Ramos (cell line): ENCODE measurements at regions not wholly inside any gene's neighbourhood (a gene's known extent, or its start where the extent isn't known, plus 50 kb on each side); places are given as distances from the start of the nearest gene placed in this dataset.

Experiments
- in situ Hi-C: fragments of 300-500 bp; cut with MboI; formaldehyde crosslinking; loops from one replicate; pipeline ENCODE4 v1.14.3; 2022; ENCODE audit warnings: low sequenced_read_pairs; ENCODE audit not compliant: unreplicated experiment

DNA sequence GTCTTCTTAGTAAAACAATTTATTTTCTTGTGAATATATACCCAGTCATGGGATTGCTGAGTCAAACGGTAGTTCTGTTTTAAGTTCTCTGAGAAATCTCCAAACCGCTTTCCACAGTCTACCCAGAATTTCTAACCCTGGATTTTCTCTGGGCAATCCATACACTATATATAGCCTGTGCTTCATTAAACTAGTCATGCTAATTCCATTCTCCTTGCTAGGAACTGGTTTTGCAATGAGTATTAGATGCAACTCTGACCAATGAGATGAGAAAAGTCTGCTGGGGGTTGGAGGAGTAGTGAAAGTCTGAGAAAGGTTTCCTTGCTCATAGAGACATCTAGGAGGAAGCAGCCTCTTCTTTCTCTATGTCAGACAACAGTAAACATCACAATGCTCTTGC lies 196.1 kb upstream of the CDKN3 start:
- in situ Hi-C loops = no loop called here

DNA sequence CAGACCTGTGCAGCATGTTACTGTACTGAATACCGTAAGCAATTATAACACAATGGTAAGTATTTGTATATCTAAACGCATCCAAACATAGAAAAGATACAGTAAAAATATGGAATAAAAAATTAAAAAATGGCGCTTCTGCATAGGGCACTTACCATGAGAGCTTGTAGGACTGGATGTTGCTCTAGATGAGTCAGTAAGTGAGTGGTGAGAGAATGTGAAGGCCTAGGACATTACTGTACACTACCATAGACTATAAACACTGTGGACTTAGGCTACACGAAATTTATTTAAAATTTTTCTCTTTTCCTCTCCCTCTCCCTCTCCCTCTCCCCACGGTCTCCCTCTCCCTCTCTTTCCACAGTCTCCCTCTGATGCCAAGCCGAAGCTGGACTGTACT lies 194.5 kb upstream of the CDKN3 start:
- in situ Hi-C loops = no loop called here

DNA sequence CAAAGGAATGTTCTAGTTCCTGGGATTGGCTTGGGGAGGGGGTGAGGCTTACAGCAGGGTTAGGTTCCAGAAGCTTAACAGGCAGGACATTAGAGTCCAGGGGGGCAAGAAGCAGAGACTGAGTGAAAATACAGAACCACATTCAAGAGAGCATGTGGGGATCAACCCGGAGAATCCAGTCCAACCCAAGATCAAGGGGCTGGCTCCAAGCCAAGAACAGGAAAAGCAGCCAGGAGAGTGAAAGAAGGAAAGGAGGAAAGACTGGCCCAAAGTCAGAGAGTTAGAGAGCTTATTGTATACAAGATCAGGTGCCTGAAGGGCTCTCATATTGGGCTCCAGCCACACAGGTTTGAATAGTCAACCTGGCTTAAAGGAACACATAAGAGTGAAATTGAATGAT lies 190.3 kb upstream of the CDKN3 start:
- in situ Hi-C loops = no loop called here

DNA sequence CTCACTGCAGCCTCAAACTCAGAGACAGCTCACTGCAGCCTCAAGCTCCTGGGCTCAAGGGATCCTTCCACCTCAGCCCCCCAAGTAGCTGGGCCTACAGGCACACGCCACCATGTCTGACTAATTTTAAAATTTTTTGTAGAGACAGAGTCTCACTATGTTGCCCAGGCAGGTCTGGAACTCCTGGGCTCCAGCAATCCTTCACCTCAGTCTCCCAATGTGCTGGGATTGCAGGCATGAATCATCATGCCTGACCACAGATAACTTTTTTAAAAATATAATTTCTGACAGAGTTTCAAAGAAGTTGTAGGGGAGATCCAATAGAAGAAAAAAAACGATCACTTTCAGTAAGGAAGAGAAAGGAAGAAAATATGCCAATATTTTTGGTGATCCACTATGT lies 189.7 kb upstream of the CDKN3 start:
- in situ Hi-C loops = no loop called here

DNA sequence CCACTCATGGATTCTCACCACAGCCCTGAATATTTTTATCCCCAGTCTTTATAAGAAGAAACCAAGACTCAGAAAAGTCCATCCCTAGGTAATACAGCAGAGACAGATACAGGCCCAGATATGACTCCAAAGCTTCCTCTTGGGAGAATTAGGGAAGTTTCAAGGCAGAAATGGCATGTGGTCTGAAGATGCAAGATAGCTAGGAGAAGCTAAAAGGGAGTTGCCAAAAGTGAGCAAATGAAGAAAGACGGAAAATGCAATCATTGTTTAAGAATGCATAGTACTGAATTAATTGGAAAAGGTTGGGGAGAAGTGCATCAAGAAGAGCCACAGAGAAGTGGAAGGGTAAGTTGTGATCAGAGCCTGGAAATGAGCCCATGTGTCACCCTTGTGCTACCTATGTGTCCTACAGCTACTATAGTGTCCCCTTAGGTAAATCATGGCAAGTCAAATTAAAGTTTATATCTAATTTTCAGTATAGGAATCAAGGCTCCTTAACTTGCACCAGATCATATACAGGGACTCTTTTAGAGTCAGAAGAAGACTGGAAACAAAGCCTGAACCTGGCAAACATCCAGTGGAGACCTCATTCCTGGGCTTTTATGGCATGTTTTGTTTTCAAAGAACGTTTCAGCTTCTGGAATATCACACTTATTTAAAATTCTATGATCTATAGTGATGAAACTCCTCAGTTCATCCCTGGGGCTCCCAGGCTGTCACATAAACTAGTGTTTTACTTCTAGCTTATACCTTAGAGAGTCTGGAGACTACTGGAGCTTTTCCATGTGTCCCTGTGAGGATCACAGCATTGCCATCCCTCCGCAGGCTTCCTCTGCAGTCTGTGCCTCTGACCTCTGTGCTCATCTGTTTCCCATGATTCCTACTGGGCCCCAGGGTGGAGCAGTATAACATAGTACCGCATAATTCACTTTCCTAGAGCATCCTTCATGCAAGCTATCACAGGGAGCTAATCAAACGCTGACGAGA lies 189.0 kb upstream of the CDKN3 start:
- in situ Hi-C loops = no loop called here

DNA sequence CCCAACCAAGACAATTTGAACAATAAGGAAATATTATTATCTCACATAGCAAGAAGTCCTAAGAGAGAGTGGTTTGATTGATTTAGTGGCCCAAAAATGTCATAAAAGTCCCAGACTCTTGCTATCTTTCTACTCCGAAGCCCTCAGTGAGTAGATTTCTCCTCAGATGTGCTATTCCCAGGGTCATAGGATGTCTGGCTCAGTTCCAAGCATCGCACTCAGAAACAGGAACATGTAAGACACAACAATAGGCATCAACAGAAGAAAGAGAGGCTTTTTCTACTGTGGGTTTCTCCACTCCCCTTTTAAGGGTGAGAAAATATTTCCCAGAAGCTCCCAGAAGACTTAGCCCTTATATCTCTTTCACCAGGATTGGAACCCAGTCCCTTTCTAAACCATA lies 188.1 kb upstream of the CDKN3 start:
- in situ Hi-C loops = no loop called here

DNA sequence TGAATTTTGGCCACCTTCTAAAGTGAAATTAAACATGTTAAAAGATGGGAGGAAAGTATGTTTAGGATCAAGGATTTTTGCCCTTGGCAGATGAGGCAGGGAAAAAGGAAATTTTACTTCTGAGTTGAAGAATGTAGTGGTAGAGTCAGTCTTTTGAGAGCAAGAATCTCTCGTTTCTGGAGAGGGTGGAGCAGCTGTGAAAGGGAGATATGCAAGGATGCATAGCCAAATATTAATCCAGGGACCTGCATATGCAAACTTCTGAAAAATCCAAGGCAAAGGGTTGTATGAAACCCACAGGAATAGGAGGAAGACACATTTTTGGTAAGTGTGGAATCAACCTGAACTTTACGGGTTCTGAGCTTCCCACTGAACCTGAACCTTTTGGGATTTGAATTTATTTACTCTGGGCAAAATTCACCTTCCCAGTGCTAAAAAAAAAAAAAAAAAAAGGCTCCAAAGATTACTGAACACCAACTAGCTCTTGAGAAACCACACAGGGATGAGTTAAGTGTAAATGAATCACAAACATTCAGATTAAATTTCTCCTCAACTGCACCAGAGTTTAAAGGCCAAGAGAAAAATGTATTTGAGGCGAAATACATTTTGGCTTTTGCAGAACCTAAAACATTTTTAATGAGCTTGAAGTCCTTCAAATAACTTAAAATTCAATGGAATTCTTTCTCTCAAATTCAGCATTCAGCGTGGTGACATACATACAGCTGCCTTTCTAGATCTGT lies 187.1 kb upstream of the CDKN3 start:
- in situ Hi-C loops = no loop called here

DNA sequence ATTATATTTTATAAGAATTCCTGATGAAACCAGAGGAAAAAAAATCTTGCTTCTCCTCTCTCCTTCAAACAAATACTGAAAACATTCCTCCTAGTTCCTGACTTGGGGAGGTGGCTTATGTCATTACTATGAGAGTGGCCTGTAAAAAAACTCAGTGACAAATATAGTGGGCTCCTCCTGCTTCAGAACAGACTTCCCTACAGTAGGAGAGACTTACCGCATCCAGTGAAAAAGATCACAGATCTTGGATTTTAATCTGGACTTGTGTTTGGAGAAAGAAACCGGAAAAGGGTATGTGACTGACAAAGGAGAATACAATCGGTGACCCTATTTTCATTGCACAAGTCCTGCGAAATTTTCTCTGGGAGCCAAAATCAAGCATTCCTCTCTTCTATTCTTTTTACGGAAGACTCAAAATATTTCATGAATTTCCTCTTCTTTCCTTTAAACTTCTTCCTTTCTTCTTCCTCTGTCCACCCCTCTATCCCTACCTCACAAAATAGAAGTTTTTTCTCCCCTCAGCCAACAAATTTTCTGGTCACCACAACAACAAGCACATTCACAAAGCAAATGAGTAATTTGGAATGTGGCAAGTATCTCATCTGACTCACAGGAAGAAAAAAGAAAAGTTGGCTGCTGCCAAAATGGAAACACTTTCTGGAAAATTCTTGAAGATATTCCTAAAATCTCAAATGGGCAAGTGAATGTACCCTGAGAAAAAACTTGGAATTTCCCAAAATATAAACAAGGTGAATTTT lies 185.1 kb upstream of the CDKN3 start:
- in situ Hi-C loops = no loop called here

DNA sequence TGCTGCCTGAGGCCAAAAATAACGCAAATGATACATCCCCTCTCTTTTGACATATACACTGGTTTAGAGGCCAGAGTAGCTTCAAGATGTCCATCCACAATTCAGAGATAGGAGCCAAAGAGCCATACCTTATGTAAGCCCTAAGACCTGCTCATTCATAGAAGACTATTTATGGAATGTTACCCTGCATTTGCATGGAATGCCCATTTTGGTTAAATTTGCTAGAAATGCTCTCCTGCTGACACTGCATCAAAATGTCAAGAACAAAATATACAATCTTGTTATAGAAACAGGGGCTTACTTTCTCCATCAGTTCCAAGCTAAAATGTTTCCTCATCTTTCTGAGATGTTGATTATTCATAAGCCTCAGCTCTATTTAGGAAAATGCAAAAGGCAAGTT lies 183.3 kb upstream of the CDKN3 start:
- in situ Hi-C loops = no loop called here

DNA sequence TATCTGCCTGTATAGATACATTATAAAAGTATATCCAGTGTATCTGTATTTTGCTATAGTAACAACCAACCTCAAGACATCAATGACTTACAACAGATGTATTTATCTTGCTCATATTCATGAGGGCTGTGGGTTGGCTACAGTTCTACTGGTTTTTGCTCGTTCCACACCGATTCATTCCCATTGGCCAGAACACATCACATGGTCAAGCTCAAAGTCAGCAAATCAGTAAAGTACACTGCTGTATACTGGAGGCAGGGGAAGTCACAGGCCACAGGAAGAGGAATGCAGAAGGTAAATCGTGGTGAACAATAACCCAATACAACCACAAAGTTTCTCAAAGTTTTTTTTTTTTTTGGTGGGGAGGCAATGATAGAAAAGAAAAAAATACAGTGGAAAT lies 180.0 kb upstream of the CDKN3 start:
- in situ Hi-C loops = no loop called here

DNA sequence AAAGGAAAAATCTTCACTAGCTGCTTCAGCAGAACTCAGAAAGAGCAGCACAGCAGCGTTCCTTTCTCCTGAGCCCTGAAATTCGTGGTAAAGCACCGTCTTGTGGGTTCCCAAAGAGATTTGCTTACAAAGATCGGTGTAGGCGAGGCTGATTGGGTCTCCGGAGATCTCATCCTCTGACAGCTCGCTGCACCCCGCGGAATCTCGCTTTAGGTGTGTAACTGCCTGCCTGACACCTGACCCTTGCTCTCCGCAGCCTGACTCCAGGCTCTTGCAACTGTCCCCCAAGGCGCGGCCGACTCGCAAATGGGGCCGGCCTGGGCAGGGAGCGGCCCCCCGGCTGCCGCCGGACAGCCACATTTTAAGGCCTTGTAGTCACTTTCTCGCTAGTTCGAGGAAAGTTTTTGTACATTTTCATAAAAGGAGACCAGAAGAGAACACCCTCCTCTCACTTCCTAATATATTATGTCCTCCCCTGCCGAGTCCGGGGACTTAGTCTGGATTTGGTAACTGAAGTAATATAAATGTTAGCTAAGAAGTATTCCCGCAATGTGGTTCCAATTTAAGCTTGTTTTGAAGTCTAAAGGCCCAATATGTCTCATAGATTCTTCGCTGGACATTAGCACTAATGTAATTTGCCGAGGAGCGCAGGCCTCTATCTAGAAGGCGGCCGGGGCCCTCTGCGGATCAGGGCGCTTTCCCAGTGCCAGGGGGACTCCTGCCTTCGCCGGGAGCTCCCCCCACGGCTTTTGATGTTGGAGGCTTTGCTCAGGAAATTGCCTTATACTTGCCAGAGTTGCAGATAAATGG lies 177.3 kb upstream of the CDKN3 start:
- in situ Hi-C loops = no loop called here

DNA sequence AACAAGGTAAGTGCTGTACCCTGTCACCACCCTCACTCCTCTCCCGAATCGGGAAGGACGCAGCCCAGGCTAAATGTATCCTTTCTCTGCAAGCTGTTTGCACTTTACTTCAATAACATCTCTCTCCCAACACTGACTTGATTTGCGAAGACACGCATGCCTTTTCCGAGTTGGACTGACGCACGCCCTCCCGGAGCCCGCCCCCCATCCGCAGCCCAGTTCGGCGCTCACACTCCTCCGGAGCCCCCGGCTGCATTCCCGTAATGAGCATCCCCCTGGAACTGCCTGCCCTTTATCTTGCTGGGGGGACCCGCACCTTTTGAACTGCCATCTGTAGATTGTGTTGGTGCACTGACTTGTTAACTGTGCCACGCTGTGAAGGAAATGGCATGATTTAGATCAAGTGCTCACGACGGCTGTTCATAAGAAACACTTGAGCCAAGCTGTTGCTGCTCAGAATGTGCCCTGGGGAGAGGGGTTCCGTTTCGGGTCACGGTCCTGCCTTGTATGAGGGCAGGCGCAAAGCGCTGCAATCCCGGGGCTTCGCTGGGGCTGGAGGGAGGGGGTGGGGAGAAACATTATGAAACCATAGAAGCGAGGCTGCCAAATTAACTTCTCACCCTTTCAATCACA lies 176.6 kb upstream of the CDKN3 start:
- in situ Hi-C loops = no loop called here

DNA sequence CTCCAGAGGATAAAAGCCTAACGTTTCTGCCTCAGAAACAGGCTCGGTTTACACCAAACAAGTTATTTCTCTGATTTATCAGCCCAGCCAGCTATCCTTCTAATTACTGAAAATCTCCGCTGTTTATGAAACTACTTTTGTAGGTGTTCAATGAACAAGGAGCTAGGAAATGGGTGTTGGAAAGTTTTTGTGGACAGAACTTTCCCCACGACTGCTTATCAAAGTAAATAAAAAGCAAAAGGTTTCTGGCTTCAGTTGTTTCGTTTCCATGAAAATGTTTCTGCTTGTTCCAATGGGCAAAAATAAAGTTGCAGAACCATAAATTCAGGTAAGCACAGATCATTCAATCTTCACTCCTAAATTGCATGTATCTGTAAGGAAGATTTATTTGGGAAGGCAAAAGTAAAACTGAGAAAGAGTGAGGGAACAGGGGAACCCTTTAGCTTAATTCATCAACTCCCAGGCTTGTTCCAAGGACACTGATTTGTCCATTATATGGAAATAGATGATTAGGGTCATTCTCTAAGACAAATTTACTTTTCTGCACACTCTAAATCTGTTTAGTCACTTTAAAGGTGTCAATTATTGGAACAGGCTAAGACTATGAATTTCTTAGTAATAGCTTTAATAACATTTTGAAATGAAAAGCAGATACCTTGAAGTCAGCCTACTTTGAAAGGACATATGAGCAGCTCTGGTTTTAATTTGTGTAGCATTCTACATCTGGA lies 175.9 kb upstream of the CDKN3 start:
- in situ Hi-C loops = no loop called here

DNA sequence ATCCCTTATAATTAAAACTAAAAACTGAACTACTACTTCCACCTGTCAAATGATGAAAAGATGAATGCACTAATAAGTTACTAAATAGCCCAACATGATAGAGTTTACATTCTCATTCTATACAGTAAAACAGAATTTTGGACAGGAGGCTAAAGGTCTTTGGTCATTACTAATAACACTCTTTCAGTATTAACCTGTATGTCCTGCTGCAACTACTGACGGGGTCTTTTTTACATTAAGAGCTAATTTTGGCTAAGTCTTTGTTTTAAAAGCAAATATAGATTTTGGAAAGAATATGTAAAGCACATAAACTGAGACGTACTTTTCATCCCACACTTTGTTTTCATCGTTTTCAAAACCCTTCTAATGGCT lies 175.4 kb upstream of the CDKN3 start:
- in situ Hi-C loops = no loop called here

DNA sequence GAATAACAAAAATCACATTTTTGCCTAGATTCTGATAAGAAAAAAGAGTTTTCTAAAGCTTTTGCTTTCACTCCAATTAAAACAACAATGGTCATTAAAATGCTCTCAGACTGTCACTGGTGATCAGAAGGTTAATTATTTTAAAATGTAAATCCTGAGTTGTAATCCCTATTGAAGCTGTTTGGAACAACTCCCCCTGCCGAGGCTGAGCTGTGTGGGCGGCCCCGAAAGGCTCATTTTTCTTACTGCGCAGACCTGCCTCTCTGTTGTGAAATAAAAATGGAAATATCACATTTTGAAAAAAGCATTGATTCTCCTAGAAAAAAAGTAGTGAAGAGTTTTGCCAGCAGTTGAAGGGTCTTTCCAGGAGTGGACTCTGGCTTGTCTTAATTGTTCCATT lies 174.8 kb upstream of the CDKN3 start:
- in situ Hi-C loops = no loop called here

DNA sequence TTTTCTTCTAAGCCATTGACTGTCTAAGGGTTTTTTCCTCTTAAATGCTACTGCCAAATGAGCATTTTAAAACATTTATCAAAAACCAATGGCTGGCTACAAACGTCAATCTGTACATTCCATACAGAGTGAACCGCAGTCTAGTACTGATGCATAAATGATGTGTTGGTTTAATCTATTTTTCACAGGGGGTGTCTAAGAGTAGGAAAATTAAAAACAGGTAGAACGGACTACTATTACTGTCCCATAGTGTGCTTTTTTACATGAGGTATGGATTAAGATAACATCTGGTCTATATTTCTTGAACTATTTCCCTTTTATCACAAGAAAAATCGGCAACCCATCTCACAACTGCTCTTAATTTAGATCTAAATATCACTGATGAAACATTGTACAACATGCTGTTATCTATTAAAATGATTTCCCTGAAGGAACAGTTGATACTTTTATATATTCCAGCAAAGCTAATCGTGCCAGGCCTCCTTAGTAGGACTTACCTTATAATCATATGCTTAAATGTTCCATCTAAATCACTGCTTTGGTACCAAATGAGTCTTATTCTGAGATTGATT lies 172.9 kb upstream of the CDKN3 start:
- in situ Hi-C loops = no loop called here

DNA sequence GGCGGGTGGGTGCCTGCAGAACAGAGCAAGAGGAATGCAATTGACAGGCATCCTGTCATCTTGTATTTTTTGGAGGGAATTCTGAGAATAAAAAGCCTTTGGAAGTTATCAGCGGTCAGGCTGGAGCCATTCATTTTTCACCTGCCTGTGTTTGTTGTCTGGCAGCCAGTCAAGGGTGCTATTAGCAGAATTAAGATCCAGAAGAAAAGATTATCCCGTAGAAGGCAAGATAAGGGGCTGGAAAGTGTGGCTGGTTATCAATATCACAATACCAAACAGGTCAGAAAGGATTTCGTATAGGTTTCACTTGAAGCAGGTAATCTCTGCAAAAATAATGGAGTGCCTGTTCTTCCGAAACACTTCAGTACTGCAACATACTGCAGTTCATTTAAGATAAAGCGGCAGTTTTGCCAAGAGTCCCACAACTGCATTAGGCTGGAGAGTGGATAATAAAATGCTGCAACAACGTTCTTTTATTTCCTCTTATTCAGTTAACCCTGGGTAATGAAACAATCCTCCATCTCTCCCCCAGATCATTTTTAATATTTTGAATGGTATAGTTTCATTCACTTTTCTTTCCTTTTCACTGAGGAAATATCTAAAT lies 171.2 kb upstream of the CDKN3 start:
- in situ Hi-C loops = no loop called here

DNA sequence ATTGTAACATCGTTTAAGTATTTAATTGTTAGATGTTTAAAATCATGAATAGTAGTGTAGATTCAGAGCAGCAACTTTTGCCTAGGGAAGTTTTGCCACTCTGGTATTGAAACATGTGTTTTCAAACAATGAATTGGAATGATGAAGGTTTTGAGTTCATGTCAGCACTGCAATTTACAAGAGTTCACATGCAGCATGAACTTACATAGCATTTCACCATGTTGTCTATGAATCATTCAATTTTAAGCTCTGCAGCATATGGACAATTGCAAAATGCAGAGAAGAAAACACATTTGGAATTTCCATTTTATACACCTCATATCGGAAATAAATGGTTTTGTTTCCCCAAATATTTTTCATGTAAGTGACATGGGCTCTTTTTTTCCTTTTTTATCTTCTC lies 170.7 kb upstream of the CDKN3 start:
- in situ Hi-C loops = no loop called here
